Effector memory CD4-positive, alpha-beta T cell (primary cell): ENCODE measurements at regions not wholly inside any gene's neighbourhood (a gene's known extent, or its start where the extent isn't known, plus 50 kb on each side); places are given as distances from the start of the nearest gene placed in this dataset.

Source experiments
- DNase-seq, 3 donors: peaks; one replicate each; pipeline ENCODE4 v3.0.0-alpha.2; 2020
- H3K27ac ChIP-seq: 2 replicates; pipeline ENCODE4 v1.7.0; 2013; ENCODE audit warnings: mild to moderate bottlenecking, low read length, moderate library complexity; ENCODE audit not compliant: insufficient read depth, poor library complexity, severe bottlenecking
- H3K27me3 ChIP-seq: replicated peaks from 2 replicates; pipeline ENCODE4 v1.7.0; 2013; ENCODE audit warnings: mild to moderate bottlenecking, low read length; ENCODE audit not compliant: insufficient read depth, control insufficient read depth, poor library complexity, severe bottlenecking
- H3K36me3 ChIP-seq: 2 replicates; pipeline ENCODE4 v1.7.0; 2013; ENCODE audit warnings: mild to moderate bottlenecking, low read length, moderate library complexity; ENCODE audit not compliant: control insufficient read depth, insufficient read depth
- H3K4me1 ChIP-seq: 2 replicates; pipeline ENCODE4 v1.7.0; 2013; ENCODE audit warnings: low read length, mild to moderate bottlenecking; ENCODE audit not compliant: control insufficient read depth, insufficient read depth, poor library complexity, severe bottlenecking
- H3K4me3 ChIP-seq: 2 replicates; pipeline ENCODE4 v1.7.0; 2013; ENCODE audit warnings: low read length, low read depth, mild to moderate bottlenecking; ENCODE audit not compliant: insufficient read depth, poor library complexity, severe bottlenecking
- H3K9me3 ChIP-seq: 2 replicates; pipeline ENCODE4 v1.7.0; 2013; ENCODE audit warnings: mild to moderate bottlenecking, low read length, moderate library complexity; ENCODE audit not compliant: control insufficient read depth

- no peak for DNase-seq
- H3K27ac ChIP-seq: no peak overlapping the region
Measured at GRCh38 chr12:60195483-60195882, 599.7 kb downstream of the SLC16A7 start.

GRCh38 chr12:60196366-60196765 lies 600.5 kb downstream of the SLC16A7 start:
- Histone ChIP-seq H3K27ac (no peak overlapping the region), H3K4me3 (no peak overlapping the region), H3K9me3 (no peaks in the 10 kb centered on the region), H3K27me3 (no peaks in the 10 kb centered on the region), H3K4me1 (no peaks in the 10 kb centered on the region), H3K36me3 (no peaks in the 10 kb centered on the region)
- DNase-seq: no peak

More at GRCh38 chr12:60195483-60195882, 599.7 kb downstream of the SLC16A7 start:
- Histone ChIP-seq H3K4me1 (no peaks in the 10 kb centered on the region), H3K36me3 (no peaks in the 10 kb centered on the region), H3K27me3 (no peaks in the 10 kb centered on the region), H3K4me3 (no peak overlapping the region), H3K9me3 (no peaks in the 10 kb centered on the region)

GRCh38 chr12:60197589-60197988 lies 601.8 kb downstream of the SLC16A7 start:
- Histone ChIP-seq H3K4me3 (no peak overlapping the region), H3K36me3 (no peaks in the 10 kb centered on the region), H3K9me3 (no peaks in the 10 kb centered on the region), H3K27ac (no peak overlapping the region), H3K4me1 (no peaks in the 10 kb centered on the region), H3K27me3 (no peaks in the 10 kb centered on the region)
- no peak for DNase-seq

- Histone ChIP-seq H3K27ac (no peak overlapping the region), H3K9me3 (no peaks in the 10 kb centered on the region), H3K4me1 (no peaks in the 10 kb centered on the region), H3K36me3 (no peaks in the 10 kb centered on the region), H3K4me3 (no peak overlapping the region), H3K27me3 (no peaks in the 10 kb centered on the region)
- DNase-seq: no peak
Measured at GRCh38 chr12:60201891-60202290, 606.1 kb downstream of the SLC16A7 start.

- DNase-seq: no peak
- H3K4me1 ChIP-seq: no peaks in the 10 kb centered on the region
- no peaks in the 10 kb centered on the region for H3K27me3 ChIP-seq
- H3K9me3 ChIP-seq: no peaks in the 10 kb centered on the region
- H3K4me3 ChIP-seq: no peak overlapping the region
- H3K27ac ChIP-seq: no peak overlapping the region
- no peaks in the 10 kb centered on the region for H3K36me3 ChIP-seq
Measured at GRCh38 chr12:60205500-60205899, 609.7 kb downstream of the SLC16A7 start.

GRCh38 chr12:60209521-60209920 lies 613.7 kb downstream of the SLC16A7 start:
- Histone ChIP-seq H3K4me1 (no peaks in the 10 kb centered on the region), H3K4me3 (no peak overlapping the region), H3K36me3 (no peaks in the 10 kb centered on the region), H3K9me3 (no peaks in the 10 kb centered on the region), H3K27me3 (no peaks in the 10 kb centered on the region), H3K27ac (no peak overlapping the region)
- no peak for DNase-seq

GRCh38 chr12:60209933-60210332 lies 614.1 kb downstream of the SLC16A7 start:
- H3K27me3 ChIP-seq: no peaks in the 10 kb centered on the region
- H3K9me3 ChIP-seq: no peaks in the 10 kb centered on the region
- H3K4me1 ChIP-seq: no peaks in the 10 kb centered on the region
- no peak overlapping the region for H3K4me3 ChIP-seq
- DNase-seq: no peak
- no peak overlapping the region for H3K27ac ChIP-seq
- H3K36me3 ChIP-seq: no peaks in the 10 kb centered on the region

- no peaks in the 10 kb centered on the region for H3K9me3 ChIP-seq
- H3K4me1 ChIP-seq: no peaks in the 10 kb centered on the region
- no peak for DNase-seq
- H3K27ac ChIP-seq: no peak overlapping the region
- no peak overlapping the region for H3K4me3 ChIP-seq
- no peaks in the 10 kb centered on the region for H3K27me3 ChIP-seq
- H3K36me3 ChIP-seq: no peaks in the 10 kb centered on the region
Measured at GRCh38 chr12:60210756-60211155, 614.9 kb downstream of the SLC16A7 start.

GRCh38 chr12:60211244-60211643 lies 615.4 kb downstream of the SLC16A7 start:
- no peak overlapping the region for H3K4me3 ChIP-seq
- no peak for DNase-seq
- H3K36me3 ChIP-seq: no peaks in the 10 kb centered on the region
- H3K9me3 ChIP-seq: no peaks in the 10 kb centered on the region
- no peaks in the 10 kb centered on the region for H3K27me3 ChIP-seq
- no peak overlapping the region for H3K27ac ChIP-seq
- H3K4me1 ChIP-seq: no peaks in the 10 kb centered on the region

GRCh38 chr12:60212159-60213000 lies 616.6 kb downstream of the SLC16A7 start:
- Histone ChIP-seq H3K36me3 (no peaks in the 10 kb centered on the region), H3K27ac (no peak overlapping the region), H3K4me1 (no peaks in the 10 kb centered on the region), H3K9me3 (no peaks in the 10 kb centered on the region), H3K27me3 (no peaks in the 10 kb centered on the region), H3K4me3 (no peak overlapping the region)
- DNase-seq: no peak
